NCI-H128 (cell line): ENCODE measurements at regions not wholly inside any gene's neighbourhood (a gene's known extent, or its start where the extent isn't known, plus 50 kb on each side); places are given as distances from the start of the nearest gene placed in this dataset.
"Not testable (repeated sequence)": the region's sequence is repeated elsewhere in the genome, so short reads cannot be mapped to it uniquely, and the experiment has no call there.

Experiments
- DNase-seq: peaks from one replicate; lab custom pipeline; 2025; ENCODE audit not compliant: unreplicated experiment; lab: John Stamatoyannopoulos, UW

DNA sequence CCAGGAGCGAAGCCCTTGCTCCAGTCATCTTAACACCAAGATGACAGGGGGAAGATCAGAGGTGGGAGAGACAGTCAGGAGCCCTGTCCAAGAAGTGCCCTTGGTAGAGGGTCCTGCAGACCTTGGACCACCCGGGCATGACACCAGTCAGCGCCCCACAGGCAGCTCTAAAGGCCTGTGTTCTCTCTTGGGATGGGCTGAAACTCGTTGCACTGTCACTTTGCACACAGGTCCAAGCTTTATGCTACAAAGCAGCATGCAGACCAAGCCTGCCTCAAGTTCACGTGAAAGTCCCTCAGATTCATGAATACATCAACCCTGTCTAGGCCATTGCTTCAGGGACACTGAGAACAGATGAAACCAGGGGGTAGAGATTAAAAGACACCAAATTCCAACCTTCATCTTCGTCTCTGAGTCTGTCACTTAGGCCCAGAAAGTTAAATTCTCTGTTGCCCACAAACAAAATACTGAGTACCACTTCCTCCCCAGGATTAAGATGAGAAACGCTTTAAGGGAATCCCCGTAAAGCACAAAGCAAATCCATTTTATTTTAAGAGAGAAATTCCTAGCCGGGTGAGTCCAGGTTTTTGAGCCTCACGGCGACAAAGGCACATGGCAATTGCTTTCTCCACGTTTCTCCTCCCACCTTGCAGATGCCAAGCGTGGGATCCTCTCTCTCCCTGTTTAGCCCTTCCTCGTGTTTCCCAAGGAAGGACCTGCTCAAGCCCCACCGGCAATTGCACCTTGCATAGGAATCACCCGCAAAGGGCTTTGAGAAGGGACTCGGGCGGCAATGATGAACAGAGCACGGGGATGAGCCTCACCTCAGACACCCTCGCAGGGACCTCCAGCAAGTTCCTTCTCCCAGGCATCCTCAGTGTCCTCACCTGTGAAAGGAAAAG, 75.0 kb upstream of the ID2 start:
- DNase-seq: no peak

DNA sequence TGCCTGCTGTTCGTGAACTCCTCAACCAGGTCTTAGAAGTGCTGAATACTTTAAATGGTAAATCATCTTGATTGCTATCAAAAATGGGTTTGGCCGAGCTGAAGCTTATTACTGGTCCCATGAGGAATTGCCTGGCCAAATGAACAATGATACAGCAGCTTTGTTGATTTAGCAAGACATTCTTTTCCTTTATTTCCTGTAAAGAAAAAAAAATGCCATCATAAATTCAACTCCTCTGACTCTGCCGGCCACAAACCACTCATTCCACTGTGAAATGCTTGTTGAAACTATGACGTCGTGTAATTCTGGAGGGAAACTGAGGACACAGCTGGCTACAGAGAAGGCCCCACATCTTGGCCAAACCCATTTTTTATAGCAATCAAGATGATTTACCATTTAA, 74.2 kb upstream of the ID2 start:
- no peak for DNase-seq

DNA sequence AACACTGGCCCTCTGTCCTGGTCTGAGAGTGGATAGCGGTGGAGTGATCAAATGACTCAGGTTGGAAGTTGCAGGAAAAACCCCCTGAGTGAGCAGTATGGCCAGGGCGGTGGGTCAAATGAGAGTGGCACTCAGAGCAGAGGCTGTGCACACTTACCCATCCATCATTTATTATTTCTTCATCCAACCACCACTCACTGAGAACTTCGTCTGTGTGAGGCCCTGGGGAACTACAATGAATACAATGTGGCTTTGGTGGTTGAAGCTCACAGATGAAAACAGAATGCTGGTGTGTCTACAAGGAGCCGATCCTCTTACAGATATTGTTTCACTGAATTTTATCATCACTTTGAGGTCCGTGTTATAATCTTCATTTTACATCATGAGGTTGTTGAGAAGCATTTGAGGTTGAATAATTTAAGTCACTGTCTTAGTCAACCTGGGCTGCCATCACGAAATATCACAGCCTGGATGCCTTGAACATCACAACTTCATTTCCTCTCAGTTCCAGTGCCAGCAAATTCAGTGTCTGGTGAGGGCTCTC, 73.4 kb upstream of the ID2 start:
- DNase-seq: no peak

DNA sequence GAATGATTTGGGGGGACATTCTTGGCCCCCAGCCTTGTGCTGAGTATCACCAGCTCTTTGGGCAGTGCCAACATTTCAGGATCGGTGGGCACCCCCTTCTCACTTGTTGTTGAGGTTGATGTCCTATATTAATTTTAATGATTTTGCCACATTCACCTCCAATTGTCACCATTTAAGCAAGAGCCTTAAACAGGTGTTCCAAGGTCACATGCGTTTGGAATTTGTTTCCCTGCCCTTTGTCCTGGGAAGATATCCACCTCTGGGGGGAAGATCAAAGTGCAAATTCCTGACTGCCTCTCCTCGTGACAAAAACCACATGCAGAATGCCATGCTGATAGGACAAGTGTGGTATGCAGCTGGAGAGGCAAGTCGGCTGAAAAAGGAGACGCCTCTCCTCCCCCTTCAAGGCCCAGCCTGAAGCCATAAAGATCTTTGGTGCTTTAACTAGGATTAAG, 72.5 kb upstream of the ID2 start:
- DNase-seq: no peak

DNA sequence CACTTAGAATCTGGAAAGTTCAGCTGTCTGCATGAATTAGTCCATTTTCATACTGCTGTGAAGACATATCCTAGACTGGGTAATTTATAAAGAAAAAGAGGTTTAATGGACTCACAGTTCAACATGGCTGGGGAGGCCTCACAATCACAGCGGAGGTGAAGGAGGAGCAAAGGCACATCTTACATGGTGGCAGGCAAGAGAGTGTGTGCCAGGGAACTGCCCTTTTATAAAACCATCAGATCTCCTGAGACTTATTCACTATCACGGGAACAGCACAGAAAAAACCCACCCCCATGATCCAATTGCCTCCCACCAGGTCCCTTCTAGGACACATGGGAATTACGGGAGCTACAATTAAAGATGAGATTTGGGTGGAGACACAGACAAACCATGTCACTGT, 71.1 kb upstream of the ID2 start:
- DNase-seq: not testable (repeated sequence)

DNA sequence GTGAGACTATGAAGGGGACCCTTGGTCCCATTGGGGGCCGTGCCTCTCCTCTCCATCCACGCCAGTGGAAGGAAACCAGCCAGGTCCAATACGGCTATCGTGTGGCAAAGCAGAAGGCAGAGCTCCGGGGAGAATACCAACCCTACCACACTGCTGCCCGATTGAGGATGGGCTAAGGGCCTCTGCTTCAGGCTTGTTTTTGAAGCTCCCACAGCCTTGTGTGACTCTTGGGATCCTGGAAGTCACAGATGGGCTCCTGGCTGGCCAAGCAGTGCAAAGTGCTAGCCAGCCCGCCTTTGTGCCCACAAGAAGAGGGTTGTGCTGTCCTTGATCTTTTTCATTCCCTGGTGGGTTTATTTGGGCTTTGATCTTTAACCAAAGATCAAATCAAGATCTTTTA, 70.6 kb upstream of the ID2 start:
- no peak for DNase-seq

DNA sequence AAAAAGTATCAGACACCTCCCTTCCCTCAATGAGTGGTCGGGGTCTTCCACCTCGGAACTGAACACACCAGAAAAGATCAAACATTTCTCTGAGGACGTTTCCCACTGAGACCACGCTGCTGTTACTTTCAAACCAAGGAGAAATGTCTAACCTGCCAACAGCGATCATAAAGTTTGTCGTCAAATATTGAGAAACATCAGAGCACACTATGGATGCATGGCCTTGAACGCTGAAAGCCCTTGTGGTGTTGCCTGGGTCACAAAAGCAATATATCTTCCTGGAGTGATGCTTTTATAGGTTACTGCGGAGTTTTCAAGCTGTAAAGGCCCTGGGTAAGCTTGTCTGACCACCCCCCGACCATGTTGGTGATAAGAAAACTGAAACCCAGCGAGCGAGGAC, 70.2 kb upstream of the ID2 start:
- no peak for DNase-seq

DNA sequence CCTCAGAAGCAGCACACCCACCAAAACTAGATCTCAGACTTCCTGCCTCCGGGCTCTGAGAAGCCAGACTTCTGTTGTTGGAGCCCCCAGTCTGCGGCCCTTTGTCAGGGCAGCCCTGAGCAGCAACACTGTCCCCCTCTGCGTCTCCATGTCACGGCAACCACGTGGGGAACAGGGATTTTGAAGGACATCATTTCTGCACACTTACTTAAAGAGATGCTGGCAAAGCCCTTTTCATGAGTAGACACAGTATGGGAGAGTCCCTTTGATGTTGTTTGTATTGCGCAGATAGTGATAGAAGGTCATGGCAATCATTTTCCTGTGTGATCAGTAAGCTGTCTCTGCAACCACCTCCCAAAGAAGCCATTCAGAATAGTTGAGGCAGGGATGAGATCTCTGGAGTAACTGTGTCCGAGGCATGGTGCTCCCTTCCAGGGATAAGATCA, 69.1 kb upstream of the ID2 start:
- DNase-seq: no peak

DNA sequence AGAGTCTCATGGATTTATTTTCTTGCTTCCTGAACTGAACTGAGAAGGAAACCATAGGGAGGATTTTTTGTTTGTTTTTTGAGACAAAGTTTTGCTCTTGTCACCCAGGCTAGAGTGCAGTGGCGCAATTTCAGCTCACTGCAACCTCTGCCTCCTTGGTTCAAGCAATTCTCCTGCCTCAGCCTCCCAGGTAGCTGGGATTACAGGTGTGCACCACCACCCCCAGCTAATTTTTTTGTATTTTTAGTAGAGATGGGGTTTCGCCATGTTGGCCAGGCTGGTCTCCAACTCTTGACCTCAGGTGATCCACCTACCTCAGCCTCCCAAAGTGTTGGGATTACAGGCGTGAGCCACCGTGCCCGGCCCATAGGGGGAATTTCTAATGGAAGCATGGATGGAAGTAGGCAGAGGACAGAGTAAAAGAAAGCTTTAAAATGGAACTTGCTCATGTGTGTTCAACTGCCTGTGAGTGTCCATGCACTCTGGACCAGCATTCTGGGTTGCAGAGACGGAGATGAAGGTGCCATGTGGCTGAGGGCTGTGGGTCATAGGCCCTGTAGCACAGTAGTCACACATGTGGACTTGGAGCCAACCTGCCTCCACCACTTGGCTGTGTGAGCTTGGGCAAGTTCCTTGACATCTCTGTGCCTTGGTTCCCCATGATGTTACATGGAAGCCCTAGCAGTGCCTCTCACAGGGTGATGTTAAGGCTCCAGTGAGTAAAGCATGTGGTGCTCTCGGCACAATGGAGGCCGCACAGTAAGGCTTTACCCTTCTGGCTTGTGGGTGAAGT, 68.5 kb upstream of the ID2 start:
- not testable (repeated sequence) for DNase-seq

DNA sequence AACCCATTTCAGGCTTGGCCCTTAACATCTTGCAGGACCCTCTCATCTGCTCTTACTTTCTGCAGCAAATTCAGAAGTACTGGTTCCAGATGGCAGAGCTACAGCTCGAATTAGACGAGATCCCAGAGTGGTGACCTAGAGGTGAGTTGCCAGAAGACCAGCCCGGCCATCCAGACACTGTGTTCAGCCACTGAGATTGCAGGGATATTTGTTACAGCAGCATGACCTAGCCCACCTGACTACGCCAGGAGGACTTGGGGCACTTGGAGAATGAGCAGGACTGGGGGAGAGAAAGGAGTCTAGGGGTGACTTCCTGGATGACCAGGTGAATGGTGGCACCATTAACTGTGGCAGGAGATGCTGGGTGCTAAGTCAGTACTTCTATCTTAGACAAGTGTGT, 67.2 kb upstream of the ID2 start:
- DNase-seq: no peak

DNA sequence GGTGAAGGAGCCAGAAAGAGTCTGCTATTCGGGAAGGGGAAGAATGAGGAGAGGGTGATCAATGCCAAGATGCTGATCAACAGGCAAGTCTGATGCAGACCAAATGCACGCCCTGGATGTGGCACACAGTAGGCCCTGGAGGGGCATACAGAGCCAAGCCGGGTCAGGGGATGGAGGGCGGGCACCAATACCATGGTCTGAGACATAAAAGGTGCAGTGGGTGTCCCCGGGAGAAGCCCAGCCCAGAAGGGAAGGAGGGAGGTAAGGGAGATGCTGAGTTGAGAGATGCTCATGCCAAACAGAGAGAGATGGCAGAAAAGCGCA, 66.6 kb upstream of the ID2 start:
- no peak for DNase-seq

DNA sequence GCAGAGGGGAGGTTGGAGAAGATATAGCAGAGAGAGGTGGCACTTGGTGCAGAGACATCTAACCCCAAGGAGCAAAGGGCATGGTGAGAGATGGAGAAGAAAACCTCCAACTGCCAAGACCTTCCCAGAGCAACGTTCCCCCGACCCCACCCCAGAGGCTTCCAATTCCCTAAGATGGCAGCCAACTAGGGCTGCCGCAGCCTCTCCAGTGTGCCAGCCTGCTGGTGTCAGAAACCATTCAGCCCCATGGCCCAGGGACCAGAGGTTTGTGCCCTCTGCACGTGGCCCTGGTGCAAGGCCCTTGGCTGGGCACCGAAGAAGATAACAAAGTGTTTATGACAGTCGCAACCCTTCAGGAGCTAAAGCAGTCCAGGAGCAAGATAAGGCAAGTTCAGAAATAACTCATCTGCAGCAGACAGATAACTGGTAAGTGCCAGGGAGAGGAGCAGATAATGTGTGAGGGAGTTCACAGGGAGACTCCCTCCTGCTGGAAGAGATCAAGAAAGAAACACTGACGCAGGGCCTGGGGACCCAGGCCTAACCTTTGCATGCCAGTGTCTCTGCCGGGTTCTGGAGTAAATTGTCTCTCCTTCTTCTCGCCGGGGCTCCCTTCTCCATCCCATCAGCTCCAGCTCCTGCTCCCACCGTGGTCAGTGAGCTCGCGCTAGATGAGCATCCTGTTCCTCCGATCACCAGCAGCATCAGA, 66.1 kb upstream of the ID2 start:
- no peak for DNase-seq

DNA sequence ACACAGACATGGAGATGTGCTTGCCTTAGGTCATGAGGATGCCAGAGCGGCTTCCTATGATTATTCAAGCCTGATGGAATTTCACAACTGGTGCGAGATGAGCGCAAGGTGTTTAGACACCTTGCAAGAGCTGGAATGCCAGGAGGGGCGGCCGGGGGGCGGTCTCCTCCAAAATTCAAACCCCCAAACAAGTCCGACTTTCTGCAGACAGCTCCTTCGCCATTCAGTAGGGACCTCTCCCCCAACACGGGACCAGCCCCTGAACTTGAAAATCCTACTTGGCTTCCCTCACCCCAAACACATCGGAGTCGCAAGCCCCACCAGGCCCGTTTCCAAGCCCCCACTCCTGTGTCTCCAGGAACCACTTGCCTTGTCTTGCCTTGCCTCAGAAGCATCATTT, 64.8 kb upstream of the ID2 start:
- no peak for DNase-seq

DNA sequence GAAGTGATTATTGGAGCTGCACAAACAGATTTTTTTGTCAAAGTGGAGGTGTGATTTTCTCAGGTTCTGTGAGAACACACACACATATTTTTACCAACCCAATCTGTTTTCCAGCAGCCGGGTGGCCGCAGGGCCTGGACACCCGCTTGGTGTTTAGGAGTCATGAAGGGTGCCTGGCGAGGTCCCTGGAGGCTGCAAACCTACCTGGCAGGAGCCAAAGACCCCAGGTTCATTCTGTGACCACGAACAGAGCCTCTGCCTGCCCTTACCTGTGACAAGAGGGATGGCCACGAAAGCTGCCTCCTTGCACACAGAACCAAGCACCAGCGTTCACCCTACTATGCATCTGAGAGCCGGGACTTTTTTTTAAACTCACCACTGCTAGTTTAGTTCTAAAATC, 64.3 kb upstream of the ID2 start:
- no peak for DNase-seq

DNA sequence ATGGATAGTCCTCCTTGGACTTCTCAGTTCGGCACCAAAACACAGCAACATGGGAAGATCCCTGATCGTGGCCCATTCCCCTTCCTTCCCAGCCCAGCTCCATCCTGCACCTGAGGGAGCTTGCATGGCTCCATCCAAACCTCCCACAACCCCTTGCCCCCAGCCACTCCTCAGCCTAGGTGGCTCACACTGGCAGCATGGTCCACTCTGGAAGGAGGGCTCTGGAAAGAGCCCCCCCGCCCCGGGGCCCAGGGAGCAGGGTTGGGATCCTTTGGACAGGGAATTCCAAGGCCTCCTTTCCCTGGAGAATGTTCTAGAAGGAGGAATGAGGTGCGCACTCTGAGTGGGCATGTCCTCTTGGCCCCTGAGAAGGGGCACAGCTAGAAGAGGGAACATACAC, 62.8 kb upstream of the ID2 start:
- no peak for DNase-seq

DNA sequence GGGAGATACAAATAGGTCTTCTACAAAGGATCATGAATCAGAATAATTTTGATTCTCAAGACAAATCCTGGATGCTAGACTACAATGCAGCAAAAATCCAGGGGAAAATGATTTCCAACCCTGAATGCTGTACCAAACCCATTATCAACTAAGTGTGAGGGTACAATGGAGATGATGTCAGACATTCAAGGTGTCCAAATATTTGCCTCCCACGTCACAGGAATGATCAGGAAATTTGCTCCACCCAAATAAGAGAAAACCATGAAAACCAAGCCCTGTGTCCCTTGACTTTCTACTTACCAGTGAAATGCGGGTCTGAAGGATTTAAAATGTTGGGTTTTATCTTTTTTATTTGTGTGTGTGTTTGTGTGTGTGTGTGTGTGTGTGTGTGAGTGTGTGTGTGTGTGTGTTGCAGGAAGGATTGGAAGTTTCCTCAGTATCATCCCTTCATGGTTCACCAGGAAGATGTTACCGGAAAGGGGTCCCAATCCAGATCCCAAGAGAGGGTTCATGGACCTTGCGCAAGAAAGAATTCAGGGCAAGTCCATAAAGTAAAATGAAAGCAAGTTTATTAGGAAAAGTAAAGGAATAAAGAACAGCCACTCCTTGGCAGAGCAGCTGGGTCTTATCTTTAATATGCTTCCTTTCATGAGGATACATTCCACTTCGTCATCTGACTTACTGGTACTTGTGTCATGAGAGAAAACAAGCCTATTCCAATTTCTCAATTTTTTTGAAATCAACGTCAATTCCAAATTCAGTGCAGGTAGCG, 61.1 kb upstream of the ID2 start:
- DNase-seq: no peak

DNA sequence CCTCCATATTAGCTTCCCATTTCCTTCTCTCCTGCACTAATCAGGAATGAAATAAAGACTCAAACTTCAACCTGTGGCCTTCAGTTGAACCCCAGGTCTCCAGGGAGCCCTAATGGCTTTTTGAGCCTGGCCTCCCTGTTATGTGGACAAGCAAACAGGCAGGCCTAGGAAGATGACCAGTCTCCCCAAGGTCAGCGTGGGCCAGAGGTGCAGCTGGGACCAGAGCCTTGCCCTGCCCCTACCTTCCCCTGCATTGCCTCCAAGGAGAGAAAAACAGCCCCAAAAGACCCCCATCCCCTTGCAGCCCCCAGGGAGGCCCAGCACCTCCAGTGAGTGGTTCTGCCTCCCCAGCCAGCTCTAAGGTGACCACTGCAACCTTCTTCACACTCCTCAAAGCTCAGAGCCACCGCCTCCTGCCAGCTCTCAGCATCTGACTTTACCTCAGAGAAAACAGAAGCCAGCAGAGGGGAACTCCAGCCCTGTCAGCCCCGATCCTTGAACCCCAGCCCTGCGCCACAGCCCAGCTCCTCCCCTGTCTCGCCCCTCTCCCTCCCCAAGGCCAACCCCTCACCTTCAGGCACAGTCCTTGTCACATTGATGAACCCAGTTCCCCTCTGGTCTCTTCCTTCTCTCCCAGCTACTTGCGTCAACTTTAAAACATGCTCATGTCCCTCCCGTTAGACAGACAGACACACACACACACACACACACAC, 59.5 kb upstream of the ID2 start:
- DNase-seq: no peak

DNA sequence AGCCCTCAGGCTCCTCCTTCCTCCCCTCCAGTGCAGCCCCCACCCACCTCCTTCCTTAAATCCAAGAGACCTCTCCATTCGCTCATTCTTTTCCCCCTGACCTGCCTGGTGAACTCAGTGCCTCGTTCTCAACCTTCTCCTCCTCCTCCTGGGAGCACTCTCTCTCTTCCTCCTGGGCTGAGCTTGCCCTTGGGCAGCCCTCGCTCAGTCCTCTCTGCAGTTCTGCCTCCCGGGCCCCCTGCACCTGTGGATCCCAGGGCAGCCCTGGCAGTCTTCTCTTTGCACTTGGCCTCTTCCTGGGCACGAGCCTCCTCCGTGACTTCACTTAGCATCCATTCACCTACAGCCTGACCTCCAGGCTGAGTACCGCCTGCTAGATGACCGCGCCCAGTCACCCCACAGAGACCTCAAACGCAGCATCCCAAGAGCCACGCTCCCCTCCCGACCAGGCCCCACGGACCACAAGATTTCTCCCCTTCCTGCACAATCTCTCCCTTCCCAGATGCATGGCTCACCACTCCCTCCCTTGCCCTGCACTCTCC, 58.9 kb upstream of the ID2 start:
- DNase-seq: no peak

DNA sequence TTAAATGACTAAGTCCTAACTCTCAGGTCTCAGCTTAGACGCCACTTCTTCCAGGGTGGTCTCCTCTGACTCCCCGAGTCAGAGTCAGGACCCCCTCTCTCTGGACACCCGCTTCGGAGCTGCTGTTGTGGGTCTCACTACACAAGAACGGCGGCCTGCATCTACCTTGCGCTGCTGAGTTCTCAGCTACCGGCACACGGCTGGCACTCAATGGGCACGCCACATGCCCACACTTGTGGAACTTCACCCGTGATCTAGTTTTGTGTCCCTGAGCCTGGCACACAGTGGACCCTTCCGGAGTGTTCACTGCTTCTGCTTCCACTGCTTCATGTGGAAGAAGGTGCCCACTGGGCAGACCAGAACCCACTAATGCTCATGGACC, 58.3 kb upstream of the ID2 start:
- DNase-seq: no peak
